ENCODE measurements at regions not wholly inside any gene's neighbourhood (a gene's known extent, or its start where the extent isn't known, plus 50 kb on each side); places are given as distances from the start of the nearest gene placed in this dataset.

DNA sequence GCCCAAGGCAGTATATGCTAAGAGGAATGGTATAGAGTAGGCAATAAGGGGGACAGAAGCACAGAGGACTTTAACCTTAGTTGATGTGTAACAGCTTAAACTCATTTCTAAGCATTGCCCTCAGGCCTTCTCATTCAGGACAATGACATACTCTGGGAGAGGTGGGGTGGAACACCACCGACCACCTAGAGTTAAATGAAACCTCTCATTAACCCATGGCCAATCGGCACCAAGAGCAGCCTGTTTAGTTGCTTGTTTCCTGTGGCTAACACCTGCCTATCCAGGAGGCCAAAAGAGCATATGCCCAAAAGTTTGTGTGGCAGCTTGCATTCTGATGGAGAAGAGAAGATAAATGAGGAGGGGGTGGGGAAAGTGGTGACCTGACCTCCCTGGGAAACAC, 50.0 kb downstream of the PABIR2 start:
- TF ChIP-seq CTCF (IDR thresholded peaks at IDR 0.05) (no peak), POLR2AphosphoS5 (IDR thresholded peaks at IDR 0.05; ENCODE audit: low read depth, low read length) (no peak), EZH2phosphoT487 (IDR thresholded peaks at IDR 0.05; ENCODE audit: borderline replicate concordance, low read depth) (no peak), PBX3 (IDR thresholded peaks at IDR 0.05) (no peak), NRF1 (IDR thresholded peaks at IDR 0.05; ENCODE audit: low read depth, low read length) (no peak), YY1 (IDR thresholded peaks at IDR 0.05; ENCODE audit: low read depth) (no peak), GABPA (IDR thresholded peaks at IDR 0.05; ENCODE audit: low read depth) (no peak), EP300 (IDR thresholded peaks at IDR 0.05; ENCODE audit: borderline replicate concordance in 1 of 2, low read depth in 1 of 2, low read length in 1 of 2) (no peak)
- TF ChIP-seq, protein P1, sequence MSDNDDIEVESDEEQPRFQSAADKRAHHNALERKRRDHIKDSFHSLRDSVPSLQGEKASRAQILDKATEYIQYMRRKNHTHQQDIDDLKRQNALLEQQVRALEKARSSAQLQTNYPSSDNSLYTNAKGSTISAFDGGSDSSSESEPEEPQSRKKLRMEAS (IDR thresholded peaks at IDR 0.05; ENCODE audit: low read depth), result no peak

All from SK-N-SH (cell line).